ENCODE measurements at regions not wholly inside any gene's neighbourhood (a gene's known extent, or its start where the extent isn't known, plus 50 kb on each side); places are given as distances from the start of the nearest gene placed in this dataset.

GRCh38 chrX:123085311-123085940, 98.7 kb upstream of the GRIA3 start:
- Histone ChIP-seq H3K4me3 (no peak overlapping the region), H3K27ac (no peak overlapping the region), H3K36me3 (ENCODE audit: low read depth, missing control alignments) (no peaks in the 10 kb centered on the region), H3K4me1 (no peaks in the 10 kb centered on the region), H3K9me3 (no peaks in the 10 kb centered on the region), H3K27me3 (no peaks in the 10 kb centered on the region)
- TF ChIP-seq POLR2A (IDR thresholded peaks at IDR 0.05) (no peak), CTCF (IDR thresholded peaks at IDR 0.05) (no peak)
- intact Hi-C loops (cut with DNase I; ENCODE audit: low total_unique reads), result no loop called here
- no peak for DNase-seq
- 91 to 92% methylated on average over 5 of the region's 5 CpGs for WGBS, 2 donors

GRCh38 chrX:123086768-123087167, 97.3 kb upstream of the GRIA3 start:
- no peaks in the 10 kb centered on the region for H3K27me3 ChIP-seq
- TF ChIP-seq CTCF (IDR thresholded peaks at IDR 0.05) (no peak), POLR2A (IDR thresholded peaks at IDR 0.05) (no peak)
- no peaks in the 10 kb centered on the region for H3K4me1 ChIP-seq
- no peak for DNase-seq
- no peaks in the 10 kb centered on the region for H3K36me3 ChIP-seq (ENCODE audit: low read depth, missing control alignments)
- H3K4me3 ChIP-seq, result no peak overlapping the region
- H3K27ac ChIP-seq, result no peak overlapping the region
- no peaks in the 10 kb centered on the region for H3K9me3 ChIP-seq
- intact Hi-C loops (cut with DNase I; ENCODE audit: low total_unique reads), result no loop called here
- WGBS, 2 donors, result 76 to 83% methylated on average over 2 of the region's 2 CpGs

GRCh38 chrX:123087326-123087725, 96.8 kb upstream of the GRIA3 start:
- Histone ChIP-seq H3K4me3 (no peak overlapping the region), H3K9me3 (no peaks in the 10 kb centered on the region), H3K27ac (no peak overlapping the region), H3K27me3 (no peaks in the 10 kb centered on the region), H3K4me1 (no peaks in the 10 kb centered on the region), H3K36me3 (ENCODE audit: low read depth, missing control alignments) (no peaks in the 10 kb centered on the region)
- DNase-seq, result no peak
- no peak for TF ChIP-seq CTCF (IDR thresholded peaks at IDR 0.05)
- intact Hi-C loops (cut with DNase I; ENCODE audit: low total_unique reads), result no loop called here

- Histone ChIP-seq H3K9me3 (no peaks in the 10 kb centered on the region), H3K36me3 (ENCODE audit: low read depth, missing control alignments) (no peaks in the 10 kb centered on the region), H3K27ac (no peak overlapping the region), H3K27me3 (no peaks in the 10 kb centered on the region), H3K4me3 (no peak overlapping the region), H3K4me1 (no peaks in the 10 kb centered on the region)
- intact Hi-C loops (cut with DNase I; ENCODE audit: low total_unique reads), result no loop called here
- TF ChIP-seq CTCF (IDR thresholded peaks at IDR 0.05), result no peak
- no peak for TF ChIP-seq POLR2A (IDR thresholded peaks at IDR 0.05)
- DNase-seq, result no peak
- 91 to 92% methylated on average over 2 of the region's 2 CpGs for WGBS, 2 donors
Observed at GRCh38 chrX:123088331-123088730, 95.7 kb upstream of the GRIA3 start.

GRCh38 chrX:123088930-123089329, 95.1 kb upstream of the GRIA3 start:
- TF ChIP-seq CTCF (IDR thresholded peaks at IDR 0.05) (no peak), POLR2A (IDR thresholded peaks at IDR 0.05) (no peak)
- no peak overlapping the region for H3K27ac ChIP-seq
- 82 to 84% methylated on average over 3 of the region's 3 CpGs for WGBS, 2 donors
- no peaks in the 10 kb centered on the region for H3K4me1 ChIP-seq
- DNase-seq, result no peak
- H3K27me3 ChIP-seq, result no peaks in the 10 kb centered on the region
- intact Hi-C loops (cut with DNase I; ENCODE audit: low total_unique reads), result no loop called here
- H3K36me3 ChIP-seq (ENCODE audit: low read depth, missing control alignments), result no peaks in the 10 kb centered on the region
- H3K4me3 ChIP-seq, result no peak overlapping the region
- H3K9me3 ChIP-seq, result no peaks in the 10 kb centered on the region

All from testis (tissue), 2 donors.